ENCODE measurements at regions not wholly inside any gene's neighbourhood (a gene's known extent, or its start where the extent isn't known, plus 50 kb on each side); places are given as distances from the start of the nearest gene placed in this dataset.
"Not testable (repeated sequence)": the region's sequence is repeated elsewhere in the genome, so short reads cannot be mapped to it uniquely, and the experiment has no call there.

DNA sequence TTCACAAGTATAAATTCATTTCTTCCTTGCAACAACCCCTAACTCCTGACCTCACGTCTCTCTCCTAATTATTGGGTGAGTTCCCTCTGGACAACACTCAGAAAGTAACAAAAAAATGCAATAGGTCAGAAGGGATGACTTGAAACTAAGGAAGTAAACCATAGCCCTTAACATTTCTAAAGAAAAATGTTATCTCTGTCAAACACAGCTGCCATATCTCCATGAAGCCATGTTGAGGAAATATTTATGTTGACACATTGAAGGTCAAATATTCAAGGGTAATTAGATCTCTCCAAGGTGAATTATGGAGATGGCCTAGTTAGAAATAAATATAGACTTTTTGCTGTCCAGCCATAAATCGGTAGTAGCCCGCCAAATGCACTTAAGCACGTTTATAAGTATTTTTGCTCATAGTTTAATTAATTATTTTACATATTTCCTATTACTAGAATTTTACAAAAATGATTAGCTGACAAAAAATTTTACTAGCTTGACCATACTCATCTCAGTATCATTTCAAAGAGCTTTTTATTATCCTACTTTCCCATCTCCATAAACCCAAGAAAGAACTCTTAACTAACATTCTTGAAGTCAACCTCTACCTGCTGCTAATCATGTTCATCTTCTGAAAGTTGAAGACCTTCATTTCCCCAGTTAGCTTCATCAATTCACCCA, 160.1 kb upstream of the PKN2 start:
- no peak for DNase-seq

DNA sequence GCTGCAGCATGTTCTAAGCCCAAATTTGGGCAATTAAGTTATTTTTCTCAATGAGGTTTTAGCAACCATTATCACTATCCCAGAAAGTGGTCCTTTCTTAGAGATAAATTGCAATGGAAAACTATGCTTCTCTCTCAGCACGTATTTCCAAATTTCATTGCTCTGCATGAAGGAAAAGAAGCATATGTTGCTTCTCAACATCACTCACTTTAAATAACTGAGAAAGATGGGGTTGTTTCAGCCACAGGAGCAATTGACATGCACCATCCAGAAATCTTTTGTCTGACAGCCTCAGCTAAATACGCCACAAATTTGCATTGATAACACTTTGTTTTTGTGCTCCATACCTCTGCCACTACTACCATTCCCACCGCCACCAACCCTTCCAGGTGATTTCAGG, 157.6 kb upstream of the PKN2 start:
- DNase-seq: no peak

GRCh38 chr1:88528792-88529191, 155.3 kb upstream of the PKN2 start:
- DNase-seq: no peak

GRCh38 chr1:88529581-88529980, 154.5 kb upstream of the PKN2 start:
- no peak for DNase-seq

DNA sequence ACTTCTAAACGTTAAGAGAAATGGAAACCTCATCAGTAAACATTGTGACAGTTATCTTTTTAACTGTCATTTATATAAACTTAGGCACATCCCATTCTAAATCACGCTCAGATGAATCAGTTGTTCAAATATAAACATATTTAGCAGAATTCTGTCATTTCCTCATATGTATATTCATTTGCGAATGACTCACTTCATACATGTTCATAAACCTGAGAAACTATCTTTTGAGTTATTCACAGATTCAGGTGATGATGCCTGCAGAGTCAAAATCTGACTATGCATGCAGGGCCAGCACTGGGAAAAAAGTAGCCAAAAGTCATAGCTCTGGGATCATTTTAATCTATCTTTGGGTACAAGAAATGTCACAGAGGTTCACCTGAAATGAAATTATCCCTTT, 153.8 kb upstream of the PKN2 start:
- no peak for DNase-seq

GRCh38 chr1:88537787-88538186, 146.3 kb upstream of the PKN2 start:
- DNase-seq: no peak

DNA sequence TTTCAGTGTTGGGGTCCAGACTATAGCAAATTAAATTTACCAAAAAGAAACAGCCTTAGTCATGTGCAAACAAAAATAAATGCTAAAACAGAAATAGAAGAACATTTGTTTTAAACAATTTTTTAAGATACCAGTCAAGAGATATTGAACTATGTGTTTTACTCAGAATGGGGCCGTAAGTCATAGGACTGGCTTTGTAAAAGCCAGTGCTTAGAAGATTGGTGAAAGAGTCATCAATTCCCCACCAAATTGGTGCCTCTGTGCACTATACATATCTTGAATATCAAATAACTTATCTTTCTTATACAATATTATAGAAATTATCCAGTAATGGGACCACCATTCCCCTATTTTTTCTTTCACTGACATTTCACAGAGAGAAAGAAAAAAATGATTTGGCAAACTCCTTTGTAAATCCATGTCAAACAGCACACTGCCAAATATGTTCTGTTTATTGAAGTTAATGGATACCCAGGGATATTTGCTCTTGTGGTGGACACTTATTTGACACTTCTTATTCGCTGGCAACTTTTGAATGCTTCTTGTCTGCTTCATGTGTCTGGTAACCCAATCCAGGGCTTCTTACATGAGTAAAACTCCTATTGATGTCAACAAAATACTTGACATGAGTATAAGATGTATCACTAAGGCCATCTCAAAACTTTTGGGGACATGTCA, 145.7 kb upstream of the PKN2 start:
- DNase-seq: no peak

- no peak for DNase-seq
Measured at GRCh38 chr1:88540255-88540654, 143.8 kb upstream of the PKN2 start.

GRCh38 chr1:88541596-88541995, 142.5 kb upstream of the PKN2 start:
- no peak for DNase-seq

- no peak for DNase-seq
Measured at GRCh38 chr1:88544195-88544594, 139.9 kb upstream of the PKN2 start.

GRCh38 chr1:88549536-88549935, 134.5 kb upstream of the PKN2 start:
- DNase-seq: no peak

DNA sequence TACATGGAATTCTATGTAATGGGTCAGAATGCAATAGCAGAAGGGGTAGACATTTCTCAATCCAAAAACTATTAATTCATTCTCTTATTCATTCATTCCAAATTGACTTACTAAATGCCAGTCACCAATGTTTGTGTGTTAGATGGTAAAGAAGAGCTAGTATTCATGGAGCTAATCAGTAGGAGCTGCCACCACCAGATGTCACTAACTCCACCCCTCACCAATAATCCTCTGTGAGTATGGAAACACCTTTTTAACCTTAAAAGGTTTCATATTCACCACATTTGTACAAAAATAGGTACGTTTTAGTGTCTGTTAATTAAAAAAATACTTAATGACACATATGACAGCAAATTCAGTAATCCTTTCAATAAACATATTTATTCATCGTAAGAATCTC, 131.8 kb upstream of the PKN2 start:
- no peak for DNase-seq

GRCh38 chr1:88557014-88557413, 127.1 kb upstream of the PKN2 start:
- DNase-seq: no peak

GRCh38 chr1:88560621-88561020, 123.5 kb upstream of the PKN2 start:
- DNase-seq: no peak

GRCh38 chr1:88562991-88563390, 121.1 kb upstream of the PKN2 start:
- no peak for DNase-seq

- DNase-seq: no peak
Measured at GRCh38 chr1:88566615-88567387, 117.3 kb upstream of the PKN2 start.

- DNase-seq: no peak
Measured at GRCh38 chr1:88571506-88571905, 112.6 kb upstream of the PKN2 start.

- no peak for DNase-seq
Measured at GRCh38 chr1:88579598-88579997, 104.5 kb upstream of the PKN2 start.

- DNase-seq: no peak
Measured at GRCh38 chr1:88581703-88582102, 102.4 kb upstream of the PKN2 start.

- DNase-seq: no peak
Measured at GRCh38 chr1:88593358-88593757, 90.7 kb upstream of the PKN2 start.

GRCh38 chr1:88595355-88596002, 88.6 kb upstream of the PKN2 start:
- DNase-seq: no peak

GRCh38 chr1:88597973-88598372, 86.1 kb upstream of the PKN2 start:
- DNase-seq: not testable (repeated sequence)

DNA sequence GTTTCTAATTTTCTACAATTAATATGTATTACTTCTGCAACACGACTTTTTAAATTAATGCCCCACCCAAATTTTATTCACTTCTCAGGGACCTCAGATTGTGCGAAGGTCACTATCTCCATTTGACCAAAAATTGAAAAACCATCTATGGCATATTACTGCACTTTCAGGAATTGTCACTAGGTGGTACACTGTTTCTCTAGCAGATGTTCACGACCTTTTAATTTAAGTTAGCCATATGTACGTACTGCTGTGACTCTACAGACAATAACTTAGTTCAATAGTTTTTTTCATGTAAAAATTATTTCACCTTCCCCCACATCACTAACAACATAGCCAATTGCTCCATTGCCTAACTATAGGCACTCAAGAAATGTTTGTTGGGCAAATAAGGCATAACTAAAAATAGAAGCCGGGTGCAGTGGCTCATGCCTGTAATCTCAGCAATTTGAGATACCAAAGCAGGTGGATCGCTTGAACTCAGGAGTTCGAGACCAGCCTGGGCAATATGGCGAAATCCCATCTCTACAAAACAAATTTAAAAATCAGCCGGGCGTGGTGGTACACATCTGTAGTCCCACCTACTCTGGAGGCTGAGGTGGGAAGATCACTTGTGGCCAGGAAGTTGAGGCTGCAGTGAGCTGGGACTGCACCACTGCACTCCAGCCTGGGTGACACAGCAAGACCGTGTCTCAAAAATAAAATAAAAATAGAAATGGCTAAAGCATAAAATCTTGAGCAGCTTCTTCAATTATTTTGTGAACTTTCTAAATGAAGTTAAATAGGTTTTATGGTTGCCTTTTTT, 75.7 kb upstream of the PKN2 start:
- no peak for DNase-seq

All from NCI-H2029 (cell line).